NCI-H1694 treated with DMSO at 0.1 percent for 48 hours (cell line): ENCODE measurements at regions not wholly inside any gene's neighbourhood (a gene's known extent, or its start where the extent isn't known, plus 50 kb on each side); places are given as distances from the start of the nearest gene placed in this dataset.
"Not testable (repeated sequence)": the region's sequence is repeated elsewhere in the genome, so short reads cannot be mapped to it uniquely, and the experiment has no call there.

ENCODE experiments used
- DNase-seq: peaks from one replicate; lab custom pipeline; 2025; lab: John Stamatoyannopoulos, UW

GRCh38 chr4:161329852-161330251 is 833.9 kb downstream of the FSTL5 start:
- no peak for DNase-seq

DNA sequence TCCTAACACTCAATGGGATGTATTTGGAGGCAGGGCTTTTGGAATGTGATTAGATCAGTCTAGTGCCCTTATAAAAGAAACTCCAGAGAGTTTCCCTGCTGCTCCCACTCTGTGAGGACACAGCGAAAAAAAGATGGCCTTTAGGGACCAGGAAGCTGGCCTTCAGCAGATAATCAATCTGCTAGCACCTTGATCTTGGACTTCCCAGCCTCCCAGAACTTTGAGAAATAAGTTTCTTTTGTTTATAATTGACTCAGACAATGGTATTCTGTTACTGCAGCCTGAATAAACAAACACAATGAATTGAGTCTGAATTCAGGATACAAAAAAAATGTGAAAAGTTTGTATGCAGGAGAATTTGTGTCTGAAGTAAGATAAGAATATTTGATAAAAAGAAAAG is 842.1 kb downstream of the FSTL5 start:
- DNase-seq = no peak

- peak; percentile 14 for DNase-seq
Measured at GRCh38 chr4:161320377-161320776, 843.4 kb downstream of the FSTL5 start.

DNA sequence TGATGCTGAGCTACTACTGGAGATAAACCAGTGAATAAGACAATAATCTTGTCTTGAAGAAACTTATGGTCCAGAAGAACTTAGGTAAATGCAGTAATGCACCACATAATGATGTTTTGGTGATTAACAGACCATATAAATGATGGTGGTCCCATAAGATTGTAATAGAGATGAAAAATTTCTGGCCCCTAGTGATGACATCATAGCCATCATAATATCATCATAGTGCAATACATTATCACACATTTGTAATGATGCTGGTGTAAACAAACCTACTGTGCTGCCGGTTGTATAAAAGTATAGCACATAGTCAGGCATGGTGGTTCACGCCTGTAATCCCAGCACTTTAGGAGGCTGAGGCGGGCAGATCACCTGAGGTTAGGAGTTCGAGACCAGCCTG is 846.8 kb downstream of the FSTL5 start:
- DNase-seq = no peak

DNA sequence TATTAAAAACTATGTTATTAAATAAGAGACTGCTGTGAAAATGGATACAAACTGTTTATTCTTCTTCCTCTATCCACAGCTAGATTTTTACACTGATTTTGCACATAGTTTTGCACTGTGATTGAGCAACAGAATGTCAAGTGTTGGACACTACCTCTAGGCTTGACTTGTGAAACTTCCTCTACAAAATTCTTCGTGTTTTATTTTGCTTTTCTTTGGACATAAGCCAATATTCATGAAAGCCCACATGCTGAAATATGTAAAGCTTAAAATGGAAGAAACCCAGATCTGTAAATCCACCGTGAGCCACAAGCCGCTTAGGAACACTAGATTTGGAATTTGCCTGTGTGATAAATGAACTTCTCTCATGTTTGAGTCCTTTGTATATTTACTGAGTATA is 849.4 kb downstream of the FSTL5 start:
- no peak for DNase-seq

DNA sequence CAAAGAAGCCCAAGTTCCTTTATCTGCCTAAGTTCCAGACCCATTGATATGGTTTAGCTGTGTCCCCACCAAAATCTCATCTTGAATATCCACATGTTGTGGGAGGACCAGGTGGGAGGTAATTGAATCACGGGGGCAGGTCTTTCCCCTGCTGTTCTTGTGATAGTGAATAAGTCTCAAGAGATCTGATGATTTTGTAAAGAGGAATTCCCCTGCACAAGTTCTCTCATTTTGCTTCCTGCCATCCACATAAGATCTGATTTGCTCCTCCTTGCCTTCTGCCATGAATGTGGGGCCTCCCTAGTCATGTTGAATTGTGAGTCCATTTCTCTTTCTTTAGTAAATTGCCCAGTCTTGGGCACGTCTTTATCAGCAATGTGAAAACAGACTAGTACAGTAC is 860.2 kb downstream of the FSTL5 start:
- no peak for DNase-seq

DNA sequence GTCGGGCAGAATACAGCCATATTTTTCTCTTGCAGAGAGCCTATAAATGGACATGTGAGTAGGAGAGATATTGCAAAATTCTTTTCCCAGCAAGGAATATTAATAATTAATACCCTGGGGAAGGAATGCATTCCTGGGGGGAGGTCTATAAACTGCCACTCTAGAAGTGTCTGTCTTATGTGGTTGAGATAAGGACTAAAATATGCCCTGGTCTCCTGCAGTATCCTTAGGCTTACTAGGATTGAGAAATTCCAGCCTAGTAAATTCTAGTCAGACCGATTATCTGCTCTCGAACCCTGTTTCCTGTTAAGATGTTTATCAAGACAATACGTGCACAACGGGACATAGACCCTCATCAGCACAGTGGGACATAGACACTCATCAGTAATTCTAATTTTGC is 872.6 kb downstream of the FSTL5 start:
- DNase-seq = no peak

DNA sequence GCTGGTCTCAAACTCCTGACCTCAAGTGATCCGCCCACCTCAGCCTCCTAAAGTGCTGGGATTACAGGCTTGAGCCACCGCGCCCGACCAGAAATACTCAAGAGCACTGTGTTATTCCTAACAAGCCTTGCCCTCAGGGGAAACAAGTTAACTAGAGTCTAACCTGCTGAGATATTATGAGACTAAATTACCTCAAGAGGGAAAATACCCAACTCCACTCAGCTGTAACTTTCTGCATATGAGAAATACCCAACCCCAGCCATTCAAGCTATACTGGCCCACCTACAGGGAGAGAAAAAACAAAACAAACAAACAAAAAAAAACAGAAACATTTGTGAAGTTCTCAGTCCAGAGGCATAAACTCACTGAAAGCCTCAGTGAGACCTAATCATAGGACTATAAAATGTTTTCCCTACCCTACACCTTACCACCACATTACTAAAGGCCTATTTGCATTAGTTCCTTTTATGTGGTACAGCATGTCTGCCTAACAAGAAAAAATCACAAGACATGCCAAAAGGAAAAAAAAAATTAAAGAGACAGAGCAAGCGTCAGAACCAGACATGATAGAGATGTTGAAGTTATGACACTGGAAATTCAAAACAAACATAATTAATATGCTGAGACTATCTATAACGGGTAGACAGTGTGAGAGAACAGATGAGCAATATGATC is 876.0 kb downstream of the FSTL5 start:
- no peak for DNase-seq

DNA sequence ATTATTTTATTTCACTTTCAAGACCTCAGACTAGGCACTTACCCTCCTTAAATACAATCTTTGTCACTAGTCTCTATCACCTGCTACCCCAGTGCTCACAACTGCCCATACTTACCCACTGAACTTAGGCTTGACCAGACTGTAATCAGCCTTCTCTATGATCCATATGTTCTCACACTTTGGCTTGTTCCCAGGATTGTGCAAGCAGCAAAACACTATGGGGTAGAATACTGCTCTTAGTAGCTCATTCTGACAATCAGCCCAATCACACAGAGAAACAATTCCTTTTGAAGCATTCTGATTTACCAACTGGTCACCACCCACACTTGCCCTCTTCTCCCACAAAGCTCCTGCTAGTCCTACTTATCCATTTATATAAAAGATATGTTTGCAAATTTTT is 878.3 kb downstream of the FSTL5 start:
- DNase-seq = no peak

DNA sequence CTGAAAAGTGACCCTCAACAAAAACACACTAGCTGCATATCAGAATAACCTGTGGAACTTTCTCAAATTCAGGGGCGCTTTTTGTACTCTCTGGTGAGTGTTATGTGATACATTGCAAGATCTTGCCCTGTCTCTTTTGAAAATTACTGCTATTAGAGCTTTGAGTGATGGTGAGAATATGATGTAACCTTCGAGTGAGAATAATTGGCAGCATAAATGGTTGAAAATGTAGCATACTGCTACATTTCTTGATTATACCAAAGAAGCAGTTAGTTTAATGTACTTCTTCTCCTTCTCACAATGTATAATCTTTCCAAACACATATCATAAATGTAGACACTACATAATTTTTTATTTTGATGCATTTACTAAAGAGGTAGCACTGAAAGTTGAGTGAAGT is 882.9 kb downstream of the FSTL5 start:
- no peak for DNase-seq

DNA sequence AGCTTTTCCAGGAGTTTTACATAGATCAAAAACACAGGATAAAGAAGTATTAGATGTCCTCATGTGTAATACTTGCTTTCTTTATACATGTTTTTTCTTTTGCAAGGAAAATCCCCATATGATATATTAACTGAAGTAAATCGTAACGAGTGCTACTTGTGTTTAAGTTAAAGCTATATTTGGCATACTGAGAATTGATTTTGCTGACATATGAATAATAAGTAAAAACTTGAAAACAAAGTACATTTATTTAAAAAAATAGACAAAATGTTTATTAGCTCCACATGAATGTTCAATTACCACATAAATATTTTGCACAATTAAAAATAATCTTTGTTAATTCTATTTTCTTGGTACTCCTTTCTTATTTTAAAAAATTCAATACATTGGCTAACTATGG is 884.7 kb downstream of the FSTL5 start:
- no peak for DNase-seq

DNA sequence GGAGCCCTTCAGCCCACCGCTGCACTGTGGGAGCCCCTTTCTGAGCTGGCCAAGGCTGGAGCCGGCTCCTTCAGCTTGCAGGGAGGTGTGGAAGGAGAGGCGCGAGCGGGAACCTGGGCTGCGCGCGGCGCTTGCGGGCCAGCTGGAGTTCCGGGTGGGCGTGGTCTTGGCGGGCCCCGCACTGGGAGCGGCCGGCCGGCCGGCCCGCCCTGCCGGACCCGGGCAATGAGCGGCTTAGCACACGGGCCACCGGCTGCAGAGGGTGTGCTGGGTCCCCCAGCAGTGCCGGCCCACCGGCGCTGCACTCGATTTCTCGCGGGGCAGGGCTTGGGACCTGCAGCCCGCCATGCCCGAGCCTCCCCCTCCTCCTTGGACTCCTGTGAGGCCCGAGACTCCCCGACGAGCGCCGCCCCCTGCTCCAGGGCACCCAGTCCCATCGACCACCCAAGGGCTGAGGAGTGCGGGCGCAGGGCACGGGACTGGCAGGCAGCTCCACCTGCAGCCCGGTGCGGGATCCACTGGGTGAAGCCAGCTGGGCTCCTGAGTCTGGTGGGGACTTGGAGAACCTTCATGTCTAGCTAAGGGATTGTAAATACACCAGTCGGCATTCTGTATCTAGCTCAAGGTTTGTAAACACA is 886.5 kb downstream of the FSTL5 start:
- DNase-seq = not testable (repeated sequence)

DNA sequence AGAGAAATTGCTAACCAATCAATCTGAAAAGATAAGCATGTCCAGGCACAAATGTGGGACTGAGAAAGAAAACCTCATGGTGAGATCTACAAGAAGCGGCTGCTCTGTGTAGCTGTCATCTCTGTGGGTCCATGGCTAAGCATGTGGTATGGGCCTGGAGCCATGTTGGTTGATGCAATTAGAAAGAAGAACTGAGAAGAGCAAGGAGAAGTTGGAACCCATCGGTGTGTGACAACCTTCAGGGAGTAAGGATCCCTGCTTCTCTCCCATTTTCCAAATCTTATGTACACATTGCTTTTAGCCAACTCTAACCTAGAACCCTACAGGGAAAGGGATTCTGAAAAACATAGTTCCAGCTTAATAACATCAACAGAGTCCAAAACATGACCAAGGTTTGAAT is 890.2 kb downstream of the FSTL5 start:
- no peak for DNase-seq

DNA sequence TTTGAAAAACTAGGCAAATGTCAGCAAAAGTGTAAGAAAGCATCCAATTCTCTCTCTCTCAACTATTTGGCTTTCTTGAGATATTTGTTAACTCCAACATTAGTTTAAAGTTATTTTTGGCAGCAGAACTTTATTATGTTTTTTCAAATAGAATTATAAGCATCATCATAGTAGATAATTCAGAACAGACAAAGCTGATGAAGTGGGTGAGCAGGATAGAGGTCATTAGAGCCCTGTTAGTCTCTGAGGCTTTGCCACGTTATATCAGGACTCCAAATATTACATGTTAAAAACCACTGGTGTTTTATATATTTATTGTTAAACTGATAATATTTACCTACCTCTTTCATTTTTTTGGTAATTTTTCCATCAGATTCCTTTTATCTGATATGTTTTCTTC is 903.0 kb downstream of the FSTL5 start:
- no peak for DNase-seq

DNA sequence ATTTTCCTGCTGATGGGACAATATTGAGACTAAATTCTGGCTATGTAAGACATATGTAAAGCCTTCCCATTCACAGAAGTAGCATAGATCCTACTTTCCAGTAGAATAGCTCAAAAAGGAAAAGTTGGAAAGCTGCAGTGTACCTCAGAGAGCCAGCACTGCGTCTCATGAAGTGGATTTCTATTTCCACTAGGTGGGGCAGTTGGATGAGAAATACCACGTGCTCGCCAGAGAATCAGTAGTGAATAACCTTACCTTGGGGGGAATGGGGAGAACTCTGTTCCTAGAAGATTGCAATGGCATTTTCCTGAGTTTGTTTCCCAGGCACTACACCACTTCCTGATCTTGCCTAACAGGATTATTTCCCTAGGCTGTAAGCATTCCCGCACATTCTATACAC is 907.1 kb downstream of the FSTL5 start:
- DNase-seq = no peak

GRCh38 chr4:161256172-161256571 is 907.6 kb downstream of the FSTL5 start:
- DNase-seq = no peak

GRCh38 chr4:161254375-161254774 is 909.4 kb downstream of the FSTL5 start:
- no peak for DNase-seq

DNA sequence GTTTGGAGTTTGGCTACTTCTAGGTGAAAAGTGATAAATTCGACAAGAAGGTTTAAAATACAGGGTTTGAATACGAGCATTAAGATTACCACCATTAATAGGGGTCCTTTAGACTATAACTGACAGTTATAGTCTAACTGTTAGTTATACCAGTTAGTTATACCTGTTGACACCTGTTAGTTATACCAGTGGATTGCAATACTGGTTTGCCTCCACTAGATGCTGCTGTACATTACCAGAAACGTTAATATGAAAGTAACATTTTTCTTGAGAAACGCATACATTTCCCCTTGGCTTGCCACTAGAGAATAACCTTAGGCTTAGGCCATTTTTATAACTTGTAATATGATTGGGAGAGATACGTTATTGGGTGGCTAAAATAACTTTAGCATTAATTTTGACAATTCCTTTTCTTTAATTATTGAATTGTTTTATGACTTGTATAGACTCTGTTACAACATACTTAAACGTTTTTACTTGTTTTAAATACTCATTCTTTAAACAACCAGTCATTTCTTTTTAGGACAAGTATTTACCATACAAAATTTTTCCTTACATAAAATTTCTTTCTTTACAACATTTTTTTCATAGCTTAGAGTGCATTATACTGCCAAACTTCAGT is 911.2 kb downstream of the FSTL5 start:
- peak; percentile 4 for DNase-seq

- DNase-seq = no peak
Measured at GRCh38 chr4:161249779-161250440, 913.9 kb downstream of the FSTL5 start.

- DNase-seq = no peak
Measured at GRCh38 chr4:161248880-161249279, 914.9 kb downstream of the FSTL5 start.

DNA sequence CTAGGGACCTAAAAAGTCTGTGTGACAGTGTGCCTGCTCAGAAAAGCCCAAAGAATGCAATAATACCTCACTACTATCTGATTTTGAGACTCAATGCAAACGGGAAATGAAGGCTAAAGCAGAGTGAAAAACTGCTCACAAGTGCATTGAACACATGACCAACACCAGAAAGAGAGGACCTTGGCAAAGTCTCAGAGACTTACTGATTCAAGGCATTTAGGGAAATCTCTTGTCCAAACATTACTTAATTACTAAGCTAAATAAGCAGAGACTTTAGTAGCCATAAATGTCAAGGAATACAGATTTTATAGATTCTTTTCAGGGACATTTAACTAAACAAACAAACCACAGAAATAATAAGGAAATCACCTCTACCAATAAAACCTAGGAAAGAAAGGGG is 916.0 kb downstream of the FSTL5 start:
- no peak for DNase-seq

DNA sequence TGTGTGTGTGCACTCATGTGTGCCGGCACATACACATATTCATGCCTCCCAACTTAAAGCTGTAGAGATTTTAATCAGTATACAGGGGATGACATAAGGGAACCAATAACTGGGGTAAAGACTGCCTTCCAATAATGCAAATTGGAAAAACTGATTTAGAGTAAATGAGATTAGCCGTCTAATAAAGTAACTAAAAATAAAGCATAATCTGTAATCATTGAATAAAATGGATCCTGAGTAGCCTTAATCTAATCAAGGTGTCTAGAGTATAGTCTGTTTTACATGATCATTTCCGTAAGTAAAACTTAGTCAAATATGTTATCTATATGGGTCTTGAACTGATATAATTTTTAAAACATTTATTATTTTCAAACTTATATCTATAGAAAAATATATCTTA is 925.8 kb downstream of the FSTL5 start:
- no peak for DNase-seq

GRCh38 chr4:161237495-161237894 is 926.3 kb downstream of the FSTL5 start:
- DNase-seq = no peak
